ENCODE measurements at regions not wholly inside any gene's neighbourhood (a gene's known extent, or its start where the extent isn't known, plus 50 kb on each side); places are given as distances from the start of the nearest gene placed in this dataset.

- TF ChIP-seq REST (IDR thresholded peaks at IDR 0.05; ENCODE audit: insufficient read depth in 1 of 2, low read depth in 2 of 2, low read length in 2 of 2) (no peak), FOXP2 (optimal IDR thresholded peaks at IDR 0.05; ENCODE audit: borderline replicate concordance, extremely low read depth, extremely low read length, insufficient read depth) (no peak), TAF1 (IDR thresholded peaks at IDR 0.05; ENCODE audit: borderline replicate concordance, insufficient read depth, low read length) (no peak), SIN3A (IDR thresholded peaks at IDR 0.05; ENCODE audit: borderline replicate concordance, insufficient read depth, low read length) (no peak), POLR2AphosphoS5 (IDR thresholded peaks at IDR 0.05; ENCODE audit: low read depth, low read length) (no peak)
These were observed 395.5 kb downstream of the TMEM114 start for GRCh38 chr16:8194794-8195193.

- no peak for TF ChIP-seq SIN3A (IDR thresholded peaks at IDR 0.05; ENCODE audit: borderline replicate concordance, insufficient read depth, low read length)
- no peak for TF ChIP-seq POLR2AphosphoS5 (IDR thresholded peaks at IDR 0.05; ENCODE audit: low read depth, low read length)
- TF ChIP-seq TAF1 (IDR thresholded peaks at IDR 0.05; ENCODE audit: borderline replicate concordance, insufficient read depth, low read length) = no peak
- no peak for TF ChIP-seq FOXP2 (optimal IDR thresholded peaks at IDR 0.05; ENCODE audit: borderline replicate concordance, extremely low read depth, extremely low read length, insufficient read depth)
- no peak for TF ChIP-seq REST (IDR thresholded peaks at IDR 0.05; ENCODE audit: insufficient read depth in 1 of 2, low read depth in 2 of 2, low read length in 2 of 2)
These were observed 401.5 kb downstream of the TMEM114 start for GRCh38 chr16:8188841-8189240.

- TF ChIP-seq REST (IDR thresholded peaks at IDR 0.05; ENCODE audit: insufficient read depth in 1 of 2, low read depth in 2 of 2, low read length in 2 of 2) = no peak
- TF ChIP-seq TAF1 (IDR thresholded peaks at IDR 0.05; ENCODE audit: borderline replicate concordance, insufficient read depth, low read length) = no peak
- no peak for TF ChIP-seq SIN3A (IDR thresholded peaks at IDR 0.05; ENCODE audit: borderline replicate concordance, insufficient read depth, low read length)
- TF ChIP-seq FOXP2 (optimal IDR thresholded peaks at IDR 0.05; ENCODE audit: borderline replicate concordance, extremely low read depth, extremely low read length, insufficient read depth) = no peak
- no peak for TF ChIP-seq POLR2AphosphoS5 (IDR thresholded peaks at IDR 0.05; ENCODE audit: low read depth, low read length)
These were observed 402.4 kb downstream of the TMEM114 start for GRCh38 chr16:8187782-8188372.

- TF ChIP-seq FOXP2 (optimal IDR thresholded peaks at IDR 0.05; ENCODE audit: borderline replicate concordance, extremely low read depth, extremely low read length, insufficient read depth) (no peak), REST (IDR thresholded peaks at IDR 0.05; ENCODE audit: insufficient read depth in 1 of 2, low read depth in 2 of 2, low read length in 2 of 2) (no peak), SIN3A (IDR thresholded peaks at IDR 0.05; ENCODE audit: borderline replicate concordance, insufficient read depth, low read length) (no peak), POLR2AphosphoS5 (IDR thresholded peaks at IDR 0.05; ENCODE audit: low read depth, low read length) (no peak), TAF1 (IDR thresholded peaks at IDR 0.05; ENCODE audit: borderline replicate concordance, insufficient read depth, low read length) (no peak)
These were observed 405.5 kb downstream of the TMEM114 start for GRCh38 chr16:8184854-8185253.

Measured in PFSK-1 (cell line).